ENCODE measurements at regions not wholly inside any gene's neighbourhood (a gene's known extent, or its start where the extent isn't known, plus 50 kb on each side); places are given as distances from the start of the nearest gene placed in this dataset.

- TF ChIP-seq CTCF (IDR thresholded peaks at IDR 0.05; ENCODE audit: low read depth, low read length) (no peak), MAX (IDR thresholded peaks at IDR 0.05; ENCODE audit: low read depth, low read length) (no peak)
Observed at GRCh38 chr1:83798965-83799364, 200.0 kb downstream of the TTLL7 start.

Measured in NB4 (cell line).